NAMALWA (cell line): ENCODE measurements at regions not wholly inside any gene's neighbourhood (a gene's known extent, or its start where the extent isn't known, plus 50 kb on each side); places are given as distances from the start of the nearest gene placed in this dataset.

ENCODE experiments used
- DNase-seq: peaks from one replicate; pipeline ENCODE4 v3.0.0-alpha.2; 2015; ENCODE audit warnings: low spot score

DNA sequence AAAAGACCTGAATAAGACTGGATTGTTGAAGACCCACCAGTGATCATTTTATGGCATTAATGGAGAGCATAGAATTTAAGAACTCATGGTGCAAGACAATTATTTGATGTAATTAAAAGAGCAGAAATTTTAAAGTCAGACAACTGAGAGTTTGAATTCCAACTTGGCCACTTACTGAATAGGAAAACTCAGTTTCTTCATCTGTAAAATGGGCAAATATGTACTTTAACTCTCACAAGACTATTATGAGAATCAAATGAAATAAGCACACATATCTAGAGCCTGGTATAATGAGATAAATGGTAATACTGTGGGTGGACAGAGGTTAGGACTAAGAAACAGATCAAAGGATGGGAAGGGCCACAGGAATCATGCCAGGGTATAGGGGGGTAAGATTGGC lies 88.0 kb downstream of the SOX9 start:
- DNase-seq = no peak

DNA sequence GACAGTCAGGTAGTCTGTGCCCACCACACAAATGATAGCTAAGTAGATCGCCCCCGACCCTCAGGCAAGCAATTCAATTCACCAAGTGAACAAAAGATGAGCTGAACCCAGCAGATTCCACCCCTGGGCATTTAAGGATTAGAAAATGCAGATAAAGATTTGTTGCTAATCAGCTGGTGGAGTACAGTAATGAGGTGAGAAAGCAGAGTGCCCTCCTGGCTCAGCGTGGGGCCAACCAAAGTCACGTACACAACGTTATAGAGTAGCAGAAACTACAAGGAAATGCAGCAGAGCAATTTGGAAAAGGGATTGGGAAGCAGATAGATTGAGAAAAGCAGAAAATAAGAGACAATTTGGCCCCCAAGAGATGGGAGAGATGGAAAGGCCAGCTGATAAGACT lies 91.2 kb downstream of the SOX9 start:
- DNase-seq = no peak

DNA sequence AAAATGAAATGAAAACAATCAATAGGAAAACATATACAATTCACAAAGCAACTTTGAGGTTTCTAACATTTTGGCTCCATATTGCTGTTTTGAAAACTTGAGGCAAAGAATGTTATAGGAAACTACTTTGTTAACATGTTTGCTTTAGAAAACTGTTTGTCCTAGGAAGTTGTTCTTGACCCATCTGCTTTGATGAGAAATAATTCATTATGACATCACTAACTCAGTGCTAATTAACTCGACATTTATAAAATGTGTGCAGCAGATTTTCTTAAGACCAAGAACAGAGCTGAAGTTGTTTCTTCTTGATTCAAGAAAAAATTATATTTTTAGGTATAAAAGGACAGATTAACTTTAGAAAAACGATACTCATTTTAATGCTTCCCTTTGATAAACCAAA lies 94.7 kb downstream of the SOX9 start:
- no peak for DNase-seq

DNA sequence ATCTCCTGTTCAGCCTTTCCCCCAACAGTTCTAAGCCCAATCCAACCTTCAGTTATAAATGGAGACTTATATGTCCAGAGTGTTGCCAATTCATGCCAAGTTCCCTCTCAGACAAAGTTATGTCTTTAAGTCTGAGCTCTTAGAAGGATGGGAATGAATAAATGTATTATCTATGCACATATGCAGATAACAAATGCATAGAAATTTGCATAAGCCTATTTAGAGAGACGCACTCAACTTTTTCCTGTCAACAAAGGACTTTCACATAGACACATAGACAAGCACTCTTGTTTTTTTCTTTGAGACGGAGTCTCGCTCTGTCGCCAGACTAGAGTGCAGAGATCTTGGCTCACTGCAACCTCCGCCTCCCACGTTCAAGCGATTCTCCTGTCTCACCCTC lies 95.1 kb downstream of the SOX9 start:
- no peak for DNase-seq

DNA sequence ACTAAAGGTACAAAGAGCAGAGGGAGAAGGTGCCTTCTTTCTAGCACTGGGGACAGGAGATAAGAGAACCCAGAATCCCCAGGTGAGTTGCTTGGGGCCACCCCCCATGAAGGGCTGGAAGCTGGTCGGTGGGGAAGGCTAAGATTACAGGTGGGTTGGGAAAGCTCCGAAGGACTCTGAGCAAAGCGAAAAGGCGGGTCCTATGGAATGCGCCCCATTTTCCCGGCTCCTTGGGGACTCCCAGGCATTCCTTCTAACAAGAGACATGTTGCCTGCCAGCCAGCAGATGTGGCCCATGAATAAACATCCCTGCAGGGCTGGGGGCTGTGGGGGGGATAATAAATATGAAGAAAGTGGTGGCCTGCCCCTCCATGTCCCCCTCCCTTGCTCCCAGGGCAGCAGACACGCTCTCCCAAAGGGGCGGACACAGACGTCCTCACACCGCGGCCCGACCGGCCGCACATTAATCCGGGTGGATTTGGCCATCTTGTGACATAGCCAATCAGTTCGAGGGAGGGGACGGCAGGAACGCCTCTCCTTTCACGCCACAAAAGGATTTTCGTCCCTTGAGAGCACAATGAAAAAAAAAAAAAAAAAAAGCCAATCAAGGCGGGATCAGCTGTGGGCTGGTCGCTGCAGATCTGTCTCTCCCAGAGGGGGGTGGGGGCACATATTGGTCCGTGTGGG lies 98.5 kb downstream of the SOX9 start:
- no peak for DNase-seq

DNA sequence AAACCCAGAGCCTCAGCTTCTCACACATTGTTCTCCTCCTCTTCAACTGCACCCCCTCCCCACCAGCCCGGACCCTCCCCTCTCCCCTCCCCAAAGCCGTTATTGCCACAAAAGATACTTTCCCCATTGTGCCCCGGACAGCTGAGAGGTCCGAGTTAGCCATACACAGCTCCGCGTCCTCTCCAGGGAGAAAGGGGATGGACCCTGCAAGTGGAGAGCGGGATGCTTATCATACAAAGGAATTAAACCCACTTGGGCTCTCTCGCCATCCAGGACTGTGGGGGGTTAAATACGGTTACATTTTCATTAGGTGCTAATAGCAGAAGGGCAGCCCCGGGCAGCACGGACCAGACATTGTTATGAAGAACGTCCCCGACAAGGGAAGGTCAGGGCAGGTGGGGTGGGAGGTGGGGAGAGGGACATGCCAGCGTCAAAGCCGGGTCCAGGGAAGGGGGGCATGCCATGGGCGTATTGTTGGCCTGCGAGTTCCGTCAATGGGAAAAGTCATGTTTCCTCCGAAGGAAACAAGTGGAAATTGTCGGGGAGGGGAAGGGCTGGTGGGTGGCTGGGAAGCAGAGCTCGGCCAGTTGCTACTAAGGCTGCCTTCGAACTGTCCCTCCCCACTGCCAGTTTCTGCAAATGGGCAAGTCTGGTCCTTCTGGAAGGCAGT lies 99.1 kb downstream of the SOX9 start:
- no peak for DNase-seq

DNA sequence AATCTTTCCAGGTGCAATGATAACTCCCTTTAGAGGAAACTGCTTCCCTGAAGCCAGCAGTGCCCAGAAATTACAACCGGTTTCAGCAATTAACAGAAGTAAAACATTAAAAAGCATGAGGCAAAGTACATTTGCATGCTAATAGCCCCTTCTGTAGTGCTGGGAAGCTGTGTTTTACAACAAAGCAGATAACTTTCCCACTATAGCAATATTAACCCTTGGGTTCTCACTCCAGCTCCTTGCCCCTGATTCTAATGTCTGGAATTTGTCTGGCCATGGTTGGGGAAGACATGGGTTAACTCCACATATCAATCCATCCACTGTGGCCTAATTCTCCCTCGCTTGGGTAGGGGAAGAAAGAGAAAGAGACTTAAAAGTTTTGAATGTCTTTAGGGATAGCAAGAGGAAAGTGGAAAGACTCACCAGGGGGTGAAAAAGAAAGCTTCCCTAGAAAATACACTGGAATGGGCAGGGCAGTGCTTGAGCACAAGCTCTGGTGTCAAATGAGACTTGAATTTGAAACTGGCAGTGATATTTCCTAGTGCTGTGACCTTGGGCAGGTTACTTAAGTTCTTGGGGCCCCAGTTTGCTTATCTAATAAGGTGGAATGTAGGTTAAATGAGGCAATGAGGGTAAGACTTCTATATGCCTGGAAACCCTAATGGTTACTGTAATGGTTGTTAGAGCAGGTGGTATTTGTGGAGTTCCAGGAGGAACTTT lies 102.0 kb downstream of the SOX9 start:
- DNase-seq = no peak

DNA sequence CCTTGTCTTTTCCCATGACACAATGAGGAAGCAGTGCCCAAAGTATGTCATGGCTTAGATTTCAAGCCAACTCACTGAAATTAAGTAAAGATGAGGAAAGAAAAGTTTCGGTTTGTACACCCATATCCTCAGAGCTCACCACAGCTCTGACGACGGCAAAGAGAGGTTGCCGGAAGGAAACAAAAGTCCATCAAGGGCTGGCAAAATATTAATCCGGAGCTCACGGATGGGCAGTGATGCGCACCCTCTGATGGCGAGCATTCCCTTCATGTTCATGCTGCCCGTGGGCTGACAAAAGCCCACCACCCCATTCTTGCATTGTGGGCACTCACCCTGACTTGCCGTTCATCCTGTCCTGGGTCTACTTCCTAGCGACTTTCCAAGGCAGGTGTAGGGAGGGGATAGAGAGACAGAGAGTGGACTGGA lies 103.1 kb downstream of the SOX9 start:
- no peak for DNase-seq

DNA sequence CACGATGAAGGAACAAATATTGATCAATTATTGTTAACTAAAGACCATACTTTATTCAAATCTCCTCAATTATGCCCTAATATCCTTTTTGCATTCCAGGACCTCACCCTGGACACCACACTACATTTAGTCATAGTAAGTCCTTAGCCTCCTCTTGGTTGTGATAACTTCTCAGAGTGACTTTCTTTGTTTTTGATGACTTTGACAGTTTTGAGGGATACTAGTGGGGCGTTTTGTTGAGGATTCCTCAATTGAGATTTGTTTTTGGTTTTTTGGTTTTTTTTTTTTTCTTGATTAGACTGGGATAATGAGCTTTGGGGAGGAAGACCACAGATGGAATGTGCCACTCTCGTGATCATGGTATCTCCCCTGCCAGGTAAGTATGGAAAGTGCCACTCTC lies 105.5 kb downstream of the SOX9 start:
- no peak for DNase-seq

DNA sequence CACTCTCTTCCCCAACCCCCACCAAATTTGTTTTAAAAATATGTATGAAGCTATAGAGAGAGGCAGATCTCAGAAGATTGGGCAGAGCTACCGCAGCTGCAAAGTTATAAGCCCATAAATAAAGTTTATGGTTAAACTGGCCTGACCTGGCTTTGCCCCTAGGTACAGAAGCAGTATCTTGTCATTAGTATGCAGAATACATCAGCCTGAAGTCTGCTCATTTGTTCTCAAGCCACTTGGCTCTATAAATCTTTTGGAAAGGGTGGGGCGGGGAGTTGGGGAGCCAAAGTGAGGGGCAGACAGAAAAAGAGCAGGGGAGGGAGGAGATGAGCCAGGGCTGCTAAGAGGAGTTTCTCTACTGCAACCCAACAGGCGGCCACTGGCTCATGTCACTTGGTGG lies 113.2 kb downstream of the SOX9 start:
- DNase-seq = no peak

DNA sequence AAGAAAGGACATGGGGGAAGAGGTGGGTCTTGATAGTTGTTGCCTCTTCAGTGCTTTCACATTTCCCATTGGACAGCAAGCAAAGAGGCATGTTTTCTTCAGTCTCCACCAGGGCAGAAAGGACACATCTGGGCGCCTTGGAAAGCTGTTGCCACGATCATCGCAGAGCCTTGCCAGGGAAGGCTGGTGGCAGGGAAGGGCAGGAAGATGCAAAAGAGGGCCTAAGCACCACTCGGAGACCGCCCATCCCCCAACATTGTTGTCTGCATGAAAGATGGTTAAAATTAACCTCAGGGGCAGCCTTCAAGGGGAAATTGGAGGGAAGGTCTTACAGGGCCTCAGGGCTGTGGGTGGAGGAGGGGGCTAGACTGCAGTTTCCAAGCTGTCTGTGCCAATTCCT lies 114.2 kb downstream of the SOX9 start:
- no peak for DNase-seq

DNA sequence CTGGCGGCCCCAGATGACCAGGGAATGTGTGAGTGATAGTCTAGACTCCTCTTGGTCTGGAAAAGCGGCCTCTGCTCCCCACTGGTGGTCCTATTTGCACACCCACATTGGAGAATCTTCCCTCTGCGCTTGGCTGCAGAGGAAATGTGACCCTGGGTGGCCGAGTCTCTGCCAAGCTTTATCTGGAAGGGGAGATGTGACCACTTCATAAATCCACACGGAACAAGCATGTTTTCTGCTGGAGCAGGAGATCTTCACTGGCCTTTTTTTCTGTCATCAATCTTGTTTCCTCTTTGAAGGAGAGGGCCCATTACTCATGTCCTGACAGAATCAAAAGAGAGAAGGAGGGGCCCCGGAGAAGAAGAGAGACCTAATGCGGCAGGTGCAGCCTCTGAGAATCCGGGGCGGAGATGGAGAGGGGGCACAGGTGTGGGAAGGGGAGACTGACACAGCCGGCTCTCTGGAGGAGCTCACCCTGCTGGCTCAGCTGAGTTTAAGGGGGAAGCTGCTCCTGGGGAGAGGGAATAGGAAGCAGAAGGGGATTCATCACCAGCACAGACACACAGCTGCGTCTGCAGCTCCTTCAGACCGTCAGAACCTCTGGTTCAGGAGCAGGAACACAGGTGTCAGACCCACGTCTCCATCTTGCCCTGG lies 116.3 kb downstream of the SOX9 start:
- DNase-seq = no peak

DNA sequence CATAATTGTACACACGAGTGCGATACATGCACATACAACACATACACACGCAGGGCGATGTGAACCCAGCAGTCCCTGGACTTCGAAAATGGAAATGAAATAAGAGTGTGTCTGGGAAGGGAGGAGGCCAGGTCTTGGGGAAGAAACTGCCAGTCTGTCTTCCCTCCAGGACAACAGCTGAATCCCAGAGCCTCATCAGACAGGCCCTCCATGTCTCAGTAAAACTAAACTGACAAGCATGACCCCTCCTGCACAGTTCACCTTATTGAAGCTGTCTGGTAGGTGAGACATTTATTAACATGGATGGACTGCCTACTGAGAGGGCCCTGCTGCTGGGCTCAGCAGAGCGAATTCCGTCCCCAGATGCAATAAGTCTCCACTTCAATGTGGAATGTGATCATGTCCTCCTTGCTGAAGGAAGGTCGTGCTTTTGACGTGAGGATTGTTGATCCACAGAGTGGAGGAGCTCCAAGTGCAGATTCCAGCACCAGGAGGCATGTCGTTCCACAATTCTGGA lies 117.4 kb downstream of the SOX9 start:
- no peak for DNase-seq

DNA sequence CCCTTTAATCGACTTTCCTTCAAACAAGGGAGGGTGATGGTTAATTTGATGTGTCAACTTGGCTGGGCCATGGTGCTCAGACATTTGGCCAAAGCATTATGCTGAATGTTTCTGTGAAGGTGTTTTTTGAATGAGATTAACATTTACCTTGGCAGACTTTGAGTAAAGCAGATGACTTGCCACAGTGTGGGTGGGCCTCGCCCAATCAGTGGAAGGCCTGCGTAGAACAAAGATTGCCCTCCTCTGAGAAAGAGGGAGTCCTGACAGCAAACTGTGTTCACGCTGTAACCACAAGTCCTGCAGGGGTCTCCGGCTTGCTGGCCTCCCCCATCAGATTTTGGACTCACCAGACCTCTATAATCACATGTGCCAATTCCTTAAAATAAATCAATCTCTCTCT lies 118.7 kb downstream of the SOX9 start:
- no peak for DNase-seq

DNA sequence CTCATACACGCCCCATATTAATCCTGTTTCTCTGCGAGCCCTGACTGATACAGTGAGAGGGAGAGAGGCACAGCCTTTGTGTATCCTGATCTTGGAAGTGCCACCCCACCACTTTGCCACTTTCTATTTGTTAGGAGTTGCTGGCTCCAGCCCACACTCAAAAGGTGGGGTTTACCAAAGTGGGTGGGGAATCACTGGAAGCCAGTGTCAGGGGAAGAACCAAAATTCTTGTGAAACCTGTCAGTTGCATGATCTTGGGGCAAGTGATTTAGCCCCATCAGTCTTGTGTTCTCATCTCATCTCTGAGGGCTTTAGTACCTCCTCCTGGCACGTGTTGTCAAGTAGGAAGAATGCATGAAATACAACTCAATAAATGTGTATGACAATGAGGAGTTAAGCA lies 119.5 kb downstream of the SOX9 start:
- no peak for DNase-seq

DNA sequence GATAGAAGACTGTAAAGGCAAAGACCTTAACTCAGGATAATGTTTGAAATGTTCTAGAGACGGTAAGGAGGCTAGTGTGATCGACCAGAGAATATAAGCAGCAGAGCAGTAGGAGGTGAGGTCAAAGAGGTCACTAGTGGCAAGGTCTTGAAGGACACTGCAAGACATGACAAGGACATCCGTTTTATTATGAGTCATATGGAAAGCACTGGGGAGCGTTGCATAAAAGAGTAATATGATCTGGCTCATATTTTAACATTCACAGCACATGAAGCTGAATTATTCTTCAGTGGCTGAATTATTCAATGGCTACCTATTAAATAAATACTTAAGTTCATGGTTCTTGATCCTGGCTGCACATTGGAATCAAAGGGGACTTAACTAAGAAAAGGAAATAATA lies 123.7 kb downstream of the SOX9 start:
- DNase-seq = no peak

DNA sequence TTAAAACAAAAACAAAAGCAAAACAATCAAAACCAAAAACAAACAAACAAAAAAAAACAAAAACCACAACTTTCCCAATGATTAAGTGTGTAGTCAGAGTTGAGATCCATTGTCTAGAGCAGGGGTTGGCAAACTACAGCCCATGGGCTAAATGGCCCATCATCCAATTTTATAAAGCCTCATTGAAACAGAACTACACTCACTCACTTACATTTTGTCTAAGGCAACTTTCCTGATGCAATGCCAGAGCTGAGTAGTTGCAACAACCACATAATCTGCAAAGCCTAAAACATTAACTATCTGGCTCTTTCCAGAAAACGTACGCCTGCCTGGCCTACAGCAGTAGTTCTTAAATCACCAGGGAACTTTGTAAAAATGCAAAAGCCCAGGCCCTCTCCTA lies 124.1 kb downstream of the SOX9 start:
- DNase-seq = no peak

DNA sequence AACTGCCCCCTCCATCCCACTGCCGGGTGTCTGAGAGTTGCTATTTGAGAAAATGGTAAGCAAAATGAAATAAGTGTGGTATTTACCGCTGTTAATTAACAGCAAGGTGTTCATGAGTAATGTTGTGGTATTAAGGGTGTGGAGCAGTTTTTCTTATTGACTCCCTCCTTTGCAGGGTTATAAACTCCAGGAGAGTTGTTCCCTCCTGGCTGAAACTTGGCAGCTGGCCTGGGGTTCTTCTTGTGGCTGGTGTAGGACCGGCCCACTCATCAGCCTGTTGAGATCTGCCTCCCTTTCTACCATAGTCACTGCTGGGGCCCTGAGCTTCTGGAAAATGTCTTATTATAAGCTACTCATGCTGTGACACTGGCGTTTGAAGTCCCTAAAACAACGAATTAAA lies 128.6 kb downstream of the SOX9 start:
- no peak for DNase-seq

DNA sequence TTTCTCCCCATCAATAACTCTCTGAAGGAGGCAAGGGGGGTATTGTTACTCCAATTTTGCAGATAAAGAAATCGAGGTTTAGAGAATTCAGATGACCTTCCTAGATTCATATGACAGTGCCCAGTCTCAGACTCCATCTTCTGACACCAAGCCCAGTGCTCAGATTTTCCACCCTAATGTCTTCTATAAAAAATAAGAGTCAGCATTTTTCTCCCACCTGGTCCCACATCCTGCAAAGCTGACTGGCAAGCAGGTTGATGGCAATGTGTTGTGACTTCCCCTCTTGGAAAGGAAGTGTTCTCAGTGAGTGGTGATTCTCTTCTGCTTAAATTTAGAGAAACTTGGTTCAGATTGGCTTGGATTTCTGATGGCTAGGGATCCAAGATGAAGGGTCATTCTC lies 129.4 kb downstream of the SOX9 start:
- DNase-seq = no peak

DNA sequence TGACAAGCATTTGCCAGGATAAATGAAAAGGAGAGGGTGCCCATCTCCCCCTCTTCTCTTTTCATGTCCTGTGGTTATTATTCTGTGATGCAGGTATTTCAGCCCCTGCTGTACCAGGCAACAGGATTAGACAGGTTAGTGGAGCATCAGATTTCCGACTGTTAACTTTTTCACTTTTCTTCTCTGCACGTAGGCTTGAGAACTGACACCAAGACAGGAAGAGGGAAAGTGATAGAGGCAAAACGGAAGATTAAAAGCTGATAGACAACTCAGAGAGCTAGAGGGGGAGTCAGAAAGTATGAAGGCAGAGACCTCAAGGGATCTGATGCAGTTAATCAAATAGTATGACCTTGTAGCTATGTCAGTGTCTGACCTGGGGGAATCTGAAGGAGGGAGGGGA lies 132.8 kb downstream of the SOX9 start:
- no peak for DNase-seq

DNA sequence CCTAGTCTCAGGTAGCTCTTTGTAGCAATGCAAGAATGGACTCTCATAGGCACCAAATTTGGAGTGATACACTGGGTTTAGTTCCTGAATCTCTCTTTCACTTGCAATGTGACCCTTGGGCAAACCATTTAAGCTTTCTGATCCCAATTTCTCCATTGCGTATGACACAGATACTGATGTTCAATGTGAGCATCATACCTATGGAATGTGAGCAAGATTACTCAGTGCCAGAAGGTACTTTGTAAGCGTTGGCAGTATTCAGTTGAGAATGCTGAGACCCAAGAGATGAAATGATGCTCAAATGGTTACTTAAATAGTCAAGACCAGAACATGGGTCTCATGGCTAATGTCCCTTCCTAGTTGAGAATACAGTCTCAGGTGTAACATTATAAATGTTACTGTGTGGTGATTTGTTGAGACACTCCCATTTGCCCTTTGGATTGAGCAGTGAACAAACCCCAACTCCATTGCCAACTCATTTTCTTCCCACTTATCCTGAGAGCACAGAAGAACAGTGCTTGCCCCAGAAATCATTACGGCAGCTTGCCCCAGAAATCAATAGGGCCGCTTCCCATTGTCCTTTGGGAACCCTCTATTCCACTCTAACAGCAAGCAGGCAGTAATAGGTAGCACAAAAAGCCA lies 134.1 kb downstream of the SOX9 start:
- DNase-seq = no peak

DNA sequence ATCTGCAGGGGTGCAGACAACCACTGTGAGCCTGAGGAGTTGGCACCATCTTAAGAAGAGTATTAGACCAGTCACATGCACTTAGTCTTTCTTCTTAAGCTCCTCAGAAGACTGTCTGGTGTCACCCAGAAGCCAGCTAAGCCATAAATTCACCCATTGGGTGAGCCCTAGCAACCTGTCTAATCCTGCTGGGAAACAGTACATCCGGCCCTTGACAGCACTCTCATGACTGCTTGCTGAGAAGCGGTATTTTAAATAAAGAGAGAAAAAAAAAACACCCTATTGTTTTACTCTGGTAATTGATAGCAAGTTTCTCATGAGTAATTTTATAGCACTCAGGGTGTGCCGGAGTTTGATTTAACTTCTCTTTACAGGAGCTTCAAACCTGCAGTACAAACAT lies 134.7 kb downstream of the SOX9 start:
- no peak for DNase-seq
